ENCODE measurements at regions not wholly inside any gene's neighbourhood (a gene's known extent, or its start where the extent isn't known, plus 50 kb on each side); places are given as distances from the start of the nearest gene placed in this dataset.

DNA sequence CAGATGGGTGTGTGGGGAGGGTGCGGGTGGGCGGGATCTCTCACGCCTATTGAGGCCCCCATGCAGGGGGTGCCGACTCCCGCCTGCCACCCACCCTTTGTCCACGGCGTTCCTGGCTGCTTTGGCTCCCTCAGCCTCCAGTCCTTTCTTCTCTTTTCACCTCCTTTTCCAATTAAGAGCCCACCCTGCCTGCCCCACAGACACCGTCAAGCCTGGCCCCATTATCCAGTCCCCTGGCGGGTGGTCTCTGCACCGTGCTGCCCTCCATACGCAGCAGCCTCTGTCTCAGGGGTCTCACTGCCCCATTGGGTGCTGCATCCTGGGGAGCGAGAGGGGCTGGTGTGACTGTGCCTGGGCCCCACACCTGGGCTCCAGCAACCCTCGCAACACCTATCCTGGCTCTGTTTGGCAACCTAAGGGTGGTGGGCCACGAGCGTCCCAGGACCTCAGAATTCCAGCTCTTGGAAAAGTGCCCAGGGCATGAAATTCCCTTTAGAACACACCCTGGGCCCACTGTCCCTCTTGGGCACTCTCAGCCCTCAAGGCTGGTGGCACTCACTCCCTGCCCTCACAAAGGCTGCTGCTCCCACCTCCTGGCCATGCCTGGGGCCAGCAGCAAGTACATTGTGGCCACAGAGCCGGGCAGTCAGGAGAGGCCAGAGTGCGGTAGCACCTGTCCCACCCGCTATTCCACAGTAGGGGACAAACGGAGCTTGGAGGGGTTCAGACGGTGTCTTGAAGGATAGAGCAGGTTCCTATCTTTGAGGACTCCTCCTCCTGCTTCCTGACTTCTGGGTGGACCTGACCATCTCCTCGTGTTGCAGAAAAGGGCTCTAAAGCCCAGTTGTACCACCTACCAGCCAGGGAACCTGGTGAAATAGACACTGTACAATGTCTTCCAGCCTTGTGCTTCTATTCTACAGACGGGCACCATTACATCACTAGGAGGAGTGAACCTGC, 114.1 kb downstream of the KIF26A start:
- Mint-ChIP-seq H3K27me3 (ENCODE audit: low read depth) (peaks cover 15% of the 10 kb centered on the region), H3K9me3 (ENCODE audit: low read depth) (no peaks in the 10 kb centered on the region), H3K36me3 (ENCODE audit: low read depth) (peaks cover 1% of the 10 kb centered on the region), H3K27ac (ENCODE audit: unreplicated experiment) (no peak overlapping the region), H3K4me3 (ENCODE audit: unreplicated experiment) (no peak overlapping the region), H3K4me1 (ENCODE audit: low read depth) (no peaks in the 10 kb centered on the region)
- TF ChIP-seq, protein P1, sequence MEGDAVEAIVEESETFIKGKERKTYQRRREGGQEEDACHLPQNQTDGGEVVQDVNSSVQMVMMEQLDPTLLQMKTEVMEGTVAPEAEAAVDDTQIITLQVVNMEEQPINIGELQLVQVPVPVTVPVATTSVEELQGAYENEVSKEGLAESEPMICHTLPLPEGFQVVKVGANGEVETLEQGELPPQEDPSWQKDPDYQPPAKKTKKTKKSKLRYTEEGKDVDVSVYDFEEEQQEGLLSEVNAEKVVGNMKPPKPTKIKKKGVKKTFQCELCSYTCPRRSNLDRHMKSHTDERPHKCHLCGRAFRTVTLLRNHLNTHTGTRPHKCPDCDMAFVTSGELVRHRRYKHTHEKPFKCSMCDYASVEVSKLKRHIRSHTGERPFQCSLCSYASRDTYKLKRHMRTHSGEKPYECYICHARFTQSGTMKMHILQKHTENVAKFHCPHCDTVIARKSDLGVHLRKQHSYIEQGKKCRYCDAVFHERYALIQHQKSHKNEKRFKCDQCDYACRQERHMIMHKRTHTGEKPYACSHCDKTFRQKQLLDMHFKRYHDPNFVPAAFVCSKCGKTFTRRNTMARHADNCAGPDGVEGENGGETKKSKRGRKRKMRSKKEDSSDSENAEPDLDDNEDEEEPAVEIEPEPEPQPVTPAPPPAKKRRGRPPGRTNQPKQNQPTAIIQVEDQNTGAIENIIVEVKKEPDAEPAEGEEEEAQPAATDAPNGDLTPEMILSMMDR (IDR thresholded peaks at IDR 0.05), result no peak
- no peak for DNase-seq (ENCODE audit: low spot score)

DNA sequence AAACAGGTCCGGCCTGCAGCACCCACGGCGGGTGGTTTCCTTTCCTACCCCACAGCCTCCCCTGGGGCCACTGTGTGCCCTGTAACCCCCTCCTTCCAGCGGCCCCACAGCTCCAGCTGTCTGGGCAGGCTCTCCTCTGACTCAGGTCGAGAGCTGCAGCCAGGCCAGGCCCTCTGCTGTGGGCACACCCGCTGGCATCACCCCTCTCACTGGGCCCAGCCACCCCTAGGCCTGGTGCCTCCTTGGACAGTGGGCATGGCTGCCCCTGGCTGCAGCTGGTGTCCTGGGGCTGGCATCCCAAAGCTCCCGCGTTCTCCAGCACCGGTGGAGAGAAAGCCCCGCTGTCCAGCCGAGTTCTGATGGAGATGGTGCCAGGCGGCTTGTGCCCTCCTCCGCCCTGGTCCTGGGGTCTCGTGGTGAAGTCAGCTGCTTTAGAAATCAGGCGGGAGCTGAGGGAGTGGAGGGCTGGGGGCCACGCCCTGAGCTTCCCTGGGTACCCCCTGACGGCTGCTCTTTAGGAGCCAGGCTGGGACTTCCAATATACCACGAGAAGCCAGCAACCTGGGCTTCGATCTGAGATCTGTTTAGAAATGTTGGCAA, 114.9 kb downstream of the KIF26A start:
- no peak for DNase-seq (ENCODE audit: low spot score)
- peaks cover 1% of the 10 kb centered on the region for H3K36me3 Mint-ChIP-seq (ENCODE audit: low read depth)
- no peak overlapping the region for H3K4me3 Mint-ChIP-seq (ENCODE audit: unreplicated experiment)
- H3K4me1 Mint-ChIP-seq (ENCODE audit: low read depth), result no peaks in the 10 kb centered on the region
- TF ChIP-seq, protein P1 (IDR thresholded peaks at IDR 0.05), result no peak
- H3K27me3 Mint-ChIP-seq (ENCODE audit: low read depth), result peaks cover 22% of the 10 kb centered on the region
- H3K27ac Mint-ChIP-seq (ENCODE audit: unreplicated experiment), result no peak overlapping the region
- no peaks in the 10 kb centered on the region for H3K9me3 Mint-ChIP-seq (ENCODE audit: low read depth)

DNA sequence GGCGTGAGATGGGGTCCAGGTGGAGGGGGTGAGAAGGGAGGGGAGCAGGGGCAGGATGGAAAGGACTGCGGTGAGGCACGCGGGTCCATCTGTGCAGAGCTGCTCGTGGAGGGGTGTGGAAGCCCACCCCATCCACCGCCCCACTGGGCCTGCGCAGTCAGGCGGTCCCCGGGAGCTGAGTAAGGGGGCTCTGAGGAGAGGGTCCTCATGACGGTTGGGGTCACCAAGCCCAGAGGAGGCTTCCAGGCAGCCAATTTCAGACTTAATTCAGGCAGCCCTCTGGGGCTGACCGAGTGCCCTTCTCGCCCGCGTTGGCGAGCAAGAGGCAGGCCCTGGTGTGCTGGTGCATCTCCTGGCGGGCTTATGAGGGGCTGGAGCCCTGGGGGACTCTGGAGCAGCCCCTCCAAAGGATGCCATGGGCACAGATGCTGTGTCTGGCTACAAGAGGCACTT, 115.5 kb downstream of the KIF26A start:
- no peak overlapping the region for H3K27ac Mint-ChIP-seq (ENCODE audit: unreplicated experiment)
- no peak overlapping the region for H3K4me3 Mint-ChIP-seq (ENCODE audit: unreplicated experiment)
- H3K27me3 Mint-ChIP-seq (ENCODE audit: low read depth), result peaks cover 25% of the 10 kb centered on the region
- DNase-seq (ENCODE audit: low spot score), result no peak
- peaks cover 1% of the 10 kb centered on the region for H3K36me3 Mint-ChIP-seq (ENCODE audit: low read depth)
- H3K9me3 Mint-ChIP-seq (ENCODE audit: low read depth), result no peaks in the 10 kb centered on the region
- TF ChIP-seq, protein P1 (IDR thresholded peaks at IDR 0.05), result no peak
- no peaks in the 10 kb centered on the region for H3K4me1 Mint-ChIP-seq (ENCODE audit: low read depth)

DNA sequence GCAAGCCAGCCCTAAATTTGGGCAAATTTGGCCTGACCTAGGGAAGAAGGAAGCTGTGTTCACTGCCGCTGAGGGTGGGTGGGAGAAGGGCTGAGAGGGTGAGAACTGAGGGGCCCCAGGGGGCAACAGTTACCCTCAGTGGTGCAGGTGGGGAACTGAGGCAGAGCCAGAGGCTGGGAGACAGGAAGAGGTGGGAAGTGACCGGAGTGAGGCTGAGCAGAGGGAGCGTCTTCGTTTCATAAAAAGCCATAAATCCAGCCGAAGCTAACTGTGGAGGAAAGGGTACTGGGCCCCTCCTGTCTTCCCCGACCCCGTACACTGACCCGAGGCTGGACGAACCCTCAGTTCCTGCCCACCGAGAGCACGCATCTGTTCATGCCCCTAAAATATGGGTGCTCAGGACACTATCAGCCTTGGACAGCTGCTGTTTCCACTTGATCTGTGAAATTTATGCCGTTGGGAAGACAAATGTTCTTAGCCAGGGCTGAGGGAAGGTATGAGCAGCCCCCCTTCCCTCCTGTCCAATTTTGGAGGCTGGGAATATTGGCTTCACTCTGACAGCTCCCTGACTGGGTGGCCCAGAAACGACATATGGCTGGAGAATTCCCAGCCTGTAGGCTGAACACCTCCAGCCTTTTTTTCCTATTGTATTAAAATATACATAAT, 116.5 kb downstream of the KIF26A start:
- Mint-ChIP-seq H3K9me3 (ENCODE audit: low read depth) (peaks cover under 1% of the 10 kb centered on the region), H3K4me1 (ENCODE audit: low read depth) (no peaks in the 10 kb centered on the region), H3K4me3 (ENCODE audit: unreplicated experiment) (no peak overlapping the region), H3K36me3 (ENCODE audit: low read depth) (peaks cover 1% of the 10 kb centered on the region), H3K27ac (ENCODE audit: unreplicated experiment) (no peak overlapping the region), H3K27me3 (ENCODE audit: low read depth) (peaks cover 32% of the 10 kb centered on the region)
- TF ChIP-seq, protein P1 (IDR thresholded peaks at IDR 0.05), result no peak
- DNase-seq (ENCODE audit: low spot score), result no peak

DNA sequence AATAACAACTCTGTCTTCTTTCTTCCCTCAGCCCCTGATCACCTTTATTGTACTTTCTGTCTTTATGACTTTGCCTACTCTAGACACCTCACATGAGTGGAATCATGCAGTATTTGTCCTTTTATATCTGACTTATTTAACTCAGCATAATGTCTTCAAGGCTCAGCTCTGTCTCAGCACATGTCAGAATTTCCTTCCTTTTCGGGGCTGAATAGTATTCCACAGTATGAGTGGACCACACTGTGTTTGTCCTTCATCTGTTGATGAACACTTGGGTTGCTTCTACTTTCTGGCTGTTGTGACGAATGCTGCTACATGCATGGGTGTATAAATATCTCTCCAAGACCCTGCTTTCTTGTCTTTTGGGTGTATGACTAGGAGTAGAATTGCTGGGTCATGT, 117.6 kb downstream of the KIF26A start:
- H3K36me3 Mint-ChIP-seq (ENCODE audit: low read depth), result peaks cover 1% of the 10 kb centered on the region
- H3K27me3 Mint-ChIP-seq (ENCODE audit: low read depth), result peaks cover 36% of the 10 kb centered on the region
- no peak overlapping the region for H3K4me3 Mint-ChIP-seq (ENCODE audit: unreplicated experiment)
- TF ChIP-seq, protein P1 (IDR thresholded peaks at IDR 0.05), result no peak
- H3K9me3 Mint-ChIP-seq (ENCODE audit: low read depth), result peaks cover 11% of the 10 kb centered on the region
- no peak for DNase-seq (ENCODE audit: low spot score)
- no peaks in the 10 kb centered on the region for H3K4me1 Mint-ChIP-seq (ENCODE audit: low read depth)
- H3K27ac Mint-ChIP-seq (ENCODE audit: unreplicated experiment), result no peak overlapping the region

Data from chondrocyte (in vitro differentiated cells).